GM10248 (cell line): ENCODE measurements at regions not wholly inside any gene's neighbourhood (a gene's known extent, or its start where the extent isn't known, plus 50 kb on each side); places are given as distances from the start of the nearest gene placed in this dataset.
"Not testable (repeated sequence)": the region's sequence is repeated elsewhere in the genome, so short reads cannot be mapped to it uniquely, and the experiment has no call there.

Source experiments
- CTCF ChIA-PET: fragments of 300-600 bp; sonication (Branson Sonifier 250); formaldehyde crosslinking; extraction: SDS; loops from one replicate; lab custom pipeline; 2021; ENCODE audit warnings: antibody characterized with exemption; lab: Yijun Ruan, JAX
- POLR2A ChIA-PET: fragments of 350-650 bp; sonication (Branson Sonifier 250); formaldehyde crosslinking; extraction: SDS; loops from one replicate; lab custom pipeline; 2020; ENCODE audit warnings: antibody characterized with exemption; lab: Yijun Ruan, JAX
- DNase-seq: peaks from one replicate; pipeline ENCODE4 v3.0.0; 2012; ENCODE audit errors: extremely low spot score
- CTCF ChIP-seq: IDR thresholded peaks from 2 replicates; pipeline ENCODE4 v1.5.1; 2012; ENCODE audit warnings: mild to moderate bottlenecking, low read depth; ENCODE audit errors: extremely low read depth, missing control alignments, control extremely low read depth

DNA sequence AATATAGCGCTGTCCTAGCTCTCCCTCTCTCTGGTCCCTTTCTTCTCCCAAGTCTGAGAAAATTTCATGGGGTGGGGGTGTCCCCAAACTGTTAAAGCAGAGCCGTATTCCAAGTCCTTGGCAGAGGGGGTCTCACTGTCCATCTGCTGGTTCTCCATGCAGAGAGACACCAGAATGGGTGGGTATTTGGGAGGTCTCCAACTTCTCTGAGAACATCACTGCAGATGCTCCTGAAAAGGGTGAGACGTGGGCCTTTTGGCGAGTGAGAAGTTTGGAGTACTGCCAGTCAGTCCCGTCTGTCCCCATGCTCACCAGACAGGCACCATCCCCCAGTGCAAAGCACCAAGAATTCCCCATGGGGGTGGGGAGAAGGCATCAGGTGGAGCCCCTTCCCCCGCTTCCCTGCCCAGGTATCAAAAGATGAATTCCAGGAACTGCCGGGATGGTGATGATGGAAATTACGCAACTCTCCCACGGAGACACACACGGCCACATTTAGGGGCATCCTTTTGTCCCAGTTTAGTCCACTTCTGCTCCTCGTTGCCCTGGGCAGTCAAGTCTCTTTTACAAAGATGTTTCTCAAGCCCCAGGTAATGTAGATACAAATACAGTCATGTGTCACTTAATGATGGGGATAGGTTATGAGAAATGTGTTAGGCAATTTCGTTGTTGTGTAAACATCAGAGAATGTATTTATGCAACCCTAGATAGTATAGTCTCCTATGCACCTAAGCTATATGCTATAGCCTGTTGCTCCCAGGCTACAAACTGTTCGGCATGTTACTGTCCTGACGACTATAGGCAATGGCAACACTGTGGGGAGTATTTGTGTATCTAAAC, 73.4 kb upstream of the SRSF6 start:
- no peak for TF ChIP-seq CTCF
- CTCF ChIA-PET, result interaction anchor here (1.0 kb wide), 1 partner anchor 21 kb away, joined by 4 read pairs; no protein-coding TSS in a partner anchor
- POLR2A ChIA-PET, result no interaction called here
- DNase-seq, result no peak

GRCh38 chr20:43383026-43383795, 74.5 kb upstream of the SRSF6 start:
- CTCF ChIA-PET, result interaction anchor here (1.0 kb wide), 1 partner anchor 22 kb away, joined by 4 read pairs; no protein-coding TSS in a partner anchor
- TF ChIP-seq CTCF, result no peak
- DNase-seq, result no peak
- POLR2A ChIA-PET, result no interaction called here

DNA sequence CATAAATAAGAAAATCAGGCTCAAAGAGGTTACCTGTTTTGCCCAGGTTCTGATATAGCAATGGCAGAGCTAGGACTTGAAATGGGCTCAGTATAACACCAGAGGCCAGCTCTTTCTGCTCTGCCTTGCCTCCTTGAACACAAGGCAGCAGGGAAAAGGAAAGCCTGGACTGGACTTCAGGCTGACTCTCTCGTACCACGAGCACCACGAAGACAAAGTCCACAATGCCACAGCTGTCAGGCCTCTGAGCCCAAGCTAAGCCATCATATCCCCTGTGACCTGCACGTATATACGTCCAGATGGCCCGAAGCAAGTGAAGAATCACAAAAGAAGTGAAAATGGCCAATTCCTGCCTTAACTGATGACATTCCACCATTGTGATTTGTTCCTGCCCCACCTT, 75.6 kb upstream of the SRSF6 start:
- POLR2A ChIA-PET, DNase-seq, CTCF ChIA-PET: not testable (repeated sequence)

DNA sequence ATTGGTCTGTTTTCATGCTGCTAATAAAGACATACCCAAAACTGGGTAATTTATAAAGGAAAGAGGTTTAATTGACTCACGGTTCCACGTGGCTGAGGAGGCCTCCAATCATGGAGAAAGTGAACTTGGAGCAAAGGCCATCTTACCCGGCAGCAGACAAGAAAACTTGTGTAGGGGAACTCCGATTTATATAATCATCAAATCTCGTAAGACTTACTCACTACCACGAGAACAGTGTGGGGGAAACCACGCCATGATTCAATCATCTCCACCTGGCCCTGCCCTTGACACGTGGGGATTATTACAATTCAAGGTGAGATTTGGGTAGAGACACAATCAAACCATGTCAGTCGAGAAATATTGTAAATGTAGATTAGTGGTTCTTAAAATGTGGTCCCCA, 76.2 kb upstream of the SRSF6 start:
- DNase-seq, POLR2A ChIA-PET, CTCF ChIA-PET: not testable (repeated sequence)

- POLR2A ChIA-PET, result no interaction called here
- no peak for TF ChIP-seq CTCF
- CTCF ChIA-PET, result no interaction called here
- DNase-seq, result no peak
Measured at GRCh38 chr20:43379239-43379917, 78.3 kb upstream of the SRSF6 start.

- no peak for TF ChIP-seq CTCF
- no peak for DNase-seq
- ChIA-PET POLR2A (no interaction called here), CTCF (interaction anchor here (1.1 kb wide), 2 partner anchors 10 to 28 kb away, joined by 3 read pairs; no protein-coding TSS in a partner anchor)
Measured at GRCh38 chr20:43376831-43377230, 80.9 kb upstream of the SRSF6 start.

DNA sequence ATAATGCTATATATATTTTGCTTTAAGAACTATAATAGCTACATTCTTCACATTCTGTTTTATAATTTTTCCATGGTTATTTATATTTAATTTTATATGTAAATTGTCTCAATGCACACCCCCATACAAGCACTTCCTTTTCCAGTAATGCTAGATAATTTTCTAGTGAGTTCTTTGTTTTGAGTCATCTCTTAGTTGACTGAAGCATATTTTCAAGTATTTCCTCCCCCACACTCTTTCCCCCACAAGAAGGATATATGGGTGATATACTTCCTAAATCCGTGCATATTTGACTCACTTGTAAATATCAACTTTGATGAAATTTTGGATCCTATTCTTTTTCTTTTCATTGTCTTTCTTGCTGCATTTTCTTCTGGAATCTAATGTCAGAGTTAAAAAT, 82.1 kb upstream of the SRSF6 start:
- ChIA-PET POLR2A (no interaction called here), CTCF (interaction anchor here (0.9 to 1.6 kb wide), 2 partner anchors 11 to 14 kb away, joined by 3 read pairs; no protein-coding TSS in a partner anchor)
- DNase-seq, result no peak
- TF ChIP-seq CTCF, result no peak
